ENCODE measurements at regions not wholly inside any gene's neighbourhood (a gene's known extent, or its start where the extent isn't known, plus 50 kb on each side); places are given as distances from the start of the nearest gene placed in this dataset.

DNA sequence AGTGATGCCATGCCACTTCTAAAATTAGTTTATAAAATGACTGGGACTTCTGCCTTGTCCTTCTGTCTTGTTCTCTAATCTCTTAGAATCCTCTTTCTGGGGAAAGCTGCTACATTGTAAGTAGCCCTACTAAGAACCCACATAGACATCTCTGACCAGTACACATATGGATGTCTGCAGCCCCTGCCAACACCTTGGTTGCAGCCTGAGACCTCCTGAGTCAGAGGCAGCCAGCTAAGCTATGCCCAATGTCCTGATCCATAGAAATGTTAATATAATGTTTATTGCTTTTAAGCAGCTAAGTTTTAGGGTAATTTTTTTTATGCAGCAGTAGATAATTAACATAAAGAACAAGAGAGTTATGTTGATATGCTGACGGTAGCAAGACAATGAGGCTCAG, 1029.5 kb upstream of the INTU start:
- no peak overlapping the region for H3K4me3 Mint-ChIP-seq (ENCODE audit: unreplicated experiment)
- no peaks in the 10 kb centered on the region for H3K9me3 ChIP-seq (ENCODE audit: insufficient read depth, low read depth, low read length)
- no peaks in the 10 kb centered on the region for H3K27me3 Mint-ChIP-seq (ENCODE audit: low read depth, unreplicated experiment)
- no peak overlapping the region for H3K4me2 ChIP-seq (ENCODE audit: low read length)
- H4K20me1 ChIP-seq (ENCODE audit: insufficient read depth, low read length): no peaks in the 10 kb centered on the region
- H3K79me2 ChIP-seq (ENCODE audit: insufficient read depth, low read length): no peaks in the 10 kb centered on the region
- H3K36me3 Mint-ChIP-seq (ENCODE audit: low read depth, unreplicated experiment): no peaks in the 10 kb centered on the region
- no peaks in the 10 kb centered on the region for H3K36me3 ChIP-seq (ENCODE audit: insufficient read depth, low read length)
- DNase-seq (ENCODE audit: low read depth) (no peak), FAIRE-seq (no peak)
- H3K4me1 Mint-ChIP-seq (ENCODE audit: low read depth, unreplicated experiment): no peaks in the 10 kb centered on the region
- no peak overlapping the region for H3K27ac Mint-ChIP-seq (ENCODE audit: unreplicated experiment)
- no peak overlapping the region for H3K9ac ChIP-seq (ENCODE audit: low read length)
- no peaks in the 10 kb centered on the region for H3K9me3 Mint-ChIP-seq (ENCODE audit: unreplicated experiment)
- H2AFZ ChIP-seq (ENCODE audit: low read depth, low read length): no peak overlapping the region
- TF ChIP-seq EZH2 (IDR thresholded peaks at IDR 0.05; ENCODE audit: insufficient read depth, low read length): no peak
- H3K27me3 ChIP-seq (ENCODE audit: insufficient read depth, low read length): no peaks in the 10 kb centered on the region
- no peaks in the 10 kb centered on the region for H3K4me1 ChIP-seq (ENCODE audit: insufficient read depth, low read length)
- no peak overlapping the region for H3K27ac ChIP-seq (ENCODE audit: low read depth, low read length)
- H3K4me3 ChIP-seq (ENCODE audit: insufficient read depth, low read depth, low read length): no peak overlapping the region

DNA sequence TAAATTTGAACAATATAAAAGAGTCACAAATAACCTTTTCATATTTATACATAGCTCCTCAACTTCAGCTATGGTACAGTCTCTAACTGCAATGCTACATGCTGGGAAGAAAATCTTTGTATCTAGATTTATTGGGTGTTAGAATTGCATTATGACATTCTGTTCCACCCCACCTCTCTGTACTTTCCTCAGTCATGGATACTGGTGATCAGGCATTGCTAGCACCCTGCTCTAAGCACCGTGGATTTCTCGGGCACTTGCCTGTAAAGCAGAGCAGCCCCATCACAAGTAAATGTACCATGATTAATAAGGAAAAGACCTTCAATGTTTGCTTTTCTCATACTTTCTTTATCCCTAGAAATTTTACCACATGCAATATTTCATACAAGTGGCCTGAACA, 1028.9 kb upstream of the INTU start:
- H2AFZ ChIP-seq (ENCODE audit: low read depth, low read length): no peak overlapping the region

DNA sequence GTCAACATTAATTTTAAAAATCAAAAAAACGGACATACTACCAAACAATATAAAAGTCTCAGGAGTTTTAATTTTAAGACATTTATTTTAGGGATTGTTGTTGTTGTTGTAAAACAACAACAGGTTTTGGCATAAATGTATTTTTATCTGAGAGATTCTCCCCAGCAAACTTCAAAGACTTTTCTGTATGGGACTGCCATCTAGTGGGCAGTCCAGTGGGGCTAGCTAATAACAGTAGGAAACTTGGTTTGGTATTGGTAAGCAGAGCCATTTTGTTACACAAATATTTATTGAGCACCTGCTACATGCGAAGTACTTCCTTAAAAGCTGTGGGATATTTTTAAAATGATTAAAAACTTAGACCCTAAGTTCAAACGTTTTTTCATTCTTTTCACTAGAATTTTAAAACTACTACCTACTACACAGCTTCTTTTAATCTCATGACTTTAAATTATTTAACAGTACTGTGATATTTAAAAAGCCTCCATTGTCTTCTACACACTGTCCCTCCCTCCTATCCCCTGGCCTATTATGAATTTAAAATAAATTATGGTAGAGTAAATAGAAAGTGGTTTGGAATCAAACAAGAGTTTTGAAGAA, 1028.4 kb upstream of the INTU start:
- Mint-ChIP-seq H3K36me3 (ENCODE audit: low read depth, unreplicated experiment) (no peaks in the 10 kb centered on the region), H3K9me3 (ENCODE audit: unreplicated experiment) (no peaks in the 10 kb centered on the region), H3K4me1 (ENCODE audit: low read depth, unreplicated experiment) (no peaks in the 10 kb centered on the region), H3K4me3 (ENCODE audit: unreplicated experiment) (no peak overlapping the region), H3K27me3 (ENCODE audit: low read depth, unreplicated experiment) (no peaks in the 10 kb centered on the region), H3K27ac (ENCODE audit: unreplicated experiment) (no peak overlapping the region)
- DNase-seq (ENCODE audit: low read depth) (no peak), FAIRE-seq (no peak)
- no peak overlapping the region for H3K4me2 ChIP-seq (ENCODE audit: low read length)
- TF ChIP-seq, protein P1, sequence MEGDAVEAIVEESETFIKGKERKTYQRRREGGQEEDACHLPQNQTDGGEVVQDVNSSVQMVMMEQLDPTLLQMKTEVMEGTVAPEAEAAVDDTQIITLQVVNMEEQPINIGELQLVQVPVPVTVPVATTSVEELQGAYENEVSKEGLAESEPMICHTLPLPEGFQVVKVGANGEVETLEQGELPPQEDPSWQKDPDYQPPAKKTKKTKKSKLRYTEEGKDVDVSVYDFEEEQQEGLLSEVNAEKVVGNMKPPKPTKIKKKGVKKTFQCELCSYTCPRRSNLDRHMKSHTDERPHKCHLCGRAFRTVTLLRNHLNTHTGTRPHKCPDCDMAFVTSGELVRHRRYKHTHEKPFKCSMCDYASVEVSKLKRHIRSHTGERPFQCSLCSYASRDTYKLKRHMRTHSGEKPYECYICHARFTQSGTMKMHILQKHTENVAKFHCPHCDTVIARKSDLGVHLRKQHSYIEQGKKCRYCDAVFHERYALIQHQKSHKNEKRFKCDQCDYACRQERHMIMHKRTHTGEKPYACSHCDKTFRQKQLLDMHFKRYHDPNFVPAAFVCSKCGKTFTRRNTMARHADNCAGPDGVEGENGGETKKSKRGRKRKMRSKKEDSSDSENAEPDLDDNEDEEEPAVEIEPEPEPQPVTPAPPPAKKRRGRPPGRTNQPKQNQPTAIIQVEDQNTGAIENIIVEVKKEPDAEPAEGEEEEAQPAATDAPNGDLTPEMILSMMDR (IDR thresholded peaks at IDR 0.05; ENCODE audit: insufficient read depth, low read depth, low read length): peak; percentile 77
- TF ChIP-seq EZH2 (IDR thresholded peaks at IDR 0.05; ENCODE audit: insufficient read depth, low read length): no peak
- H3K4me1 ChIP-seq (ENCODE audit: insufficient read depth, low read length): no peaks in the 10 kb centered on the region
- no peaks in the 10 kb centered on the region for H3K27me3 ChIP-seq (ENCODE audit: insufficient read depth, low read length)
- no peaks in the 10 kb centered on the region for H4K20me1 ChIP-seq (ENCODE audit: insufficient read depth, low read length)
- H3K9ac ChIP-seq (ENCODE audit: low read length): no peak overlapping the region
- no peaks in the 10 kb centered on the region for H3K9me3 ChIP-seq (ENCODE audit: insufficient read depth, low read depth, low read length)
- H3K4me3 ChIP-seq (ENCODE audit: insufficient read depth, low read depth, low read length): no peak overlapping the region
- H3K36me3 ChIP-seq (ENCODE audit: insufficient read depth, low read length): no peaks in the 10 kb centered on the region
- H3K27ac ChIP-seq (ENCODE audit: low read depth, low read length): no peak overlapping the region
- H3K79me2 ChIP-seq (ENCODE audit: insufficient read depth, low read length): no peaks in the 10 kb centered on the region
- H2AFZ ChIP-seq (ENCODE audit: low read depth, low read length): no peak overlapping the region

More for the DNA sequence above, 1028.9 kb upstream of the INTU start:
- no peaks in the 10 kb centered on the region for H3K27me3 Mint-ChIP-seq (ENCODE audit: low read depth, unreplicated experiment)
- H3K36me3 Mint-ChIP-seq (ENCODE audit: low read depth, unreplicated experiment): no peaks in the 10 kb centered on the region
- Histone ChIP-seq H3K27ac (ENCODE audit: low read depth, low read length) (no peak overlapping the region), H4K20me1 (ENCODE audit: insufficient read depth, low read length) (no peaks in the 10 kb centered on the region), H3K4me3 (ENCODE audit: insufficient read depth, low read depth, low read length) (no peak overlapping the region), H3K9me3 (ENCODE audit: insufficient read depth, low read depth, low read length) (no peaks in the 10 kb centered on the region), H3K79me2 (ENCODE audit: insufficient read depth, low read length) (no peaks in the 10 kb centered on the region), H3K4me1 (ENCODE audit: insufficient read depth, low read length) (no peaks in the 10 kb centered on the region), H3K27me3 (ENCODE audit: insufficient read depth, low read length) (no peaks in the 10 kb centered on the region), H3K4me2 (ENCODE audit: low read length) (no peak overlapping the region), H3K36me3 (ENCODE audit: insufficient read depth, low read length) (no peaks in the 10 kb centered on the region), H3K9ac (ENCODE audit: low read length) (no peak overlapping the region)
- H3K4me3 Mint-ChIP-seq (ENCODE audit: unreplicated experiment): no peak overlapping the region
- no peak overlapping the region for H3K27ac Mint-ChIP-seq (ENCODE audit: unreplicated experiment)
- no peaks in the 10 kb centered on the region for H3K9me3 Mint-ChIP-seq (ENCODE audit: unreplicated experiment)
- TF ChIP-seq, protein P1 (IDR thresholded peaks at IDR 0.05; ENCODE audit: insufficient read depth, low read depth, low read length): no peak
- no peak for TF ChIP-seq EZH2 (IDR thresholded peaks at IDR 0.05; ENCODE audit: insufficient read depth, low read length)
- FAIRE-seq (no peak), DNase-seq (ENCODE audit: low read depth) (no peak)
- H3K4me1 Mint-ChIP-seq (ENCODE audit: low read depth, unreplicated experiment): no peaks in the 10 kb centered on the region
